GM18858 (cell line): ENCODE measurements at regions not wholly inside any gene's neighbourhood (a gene's known extent, or its start where the extent isn't known, plus 50 kb on each side); places are given as distances from the start of the nearest gene placed in this dataset.

Experiments
- ATAC-seq: cut with Tn5 transposase; IDR thresholded peaks from one replicate; pipeline ENCODE4 v1.9.1; 2021; ENCODE audit not compliant: unreplicated experiment

- ATAC-seq: no peak
These were observed 129.3 kb upstream of the UBE2E2 start for GRCh38 chr3:23073724-23074305.

DNA sequence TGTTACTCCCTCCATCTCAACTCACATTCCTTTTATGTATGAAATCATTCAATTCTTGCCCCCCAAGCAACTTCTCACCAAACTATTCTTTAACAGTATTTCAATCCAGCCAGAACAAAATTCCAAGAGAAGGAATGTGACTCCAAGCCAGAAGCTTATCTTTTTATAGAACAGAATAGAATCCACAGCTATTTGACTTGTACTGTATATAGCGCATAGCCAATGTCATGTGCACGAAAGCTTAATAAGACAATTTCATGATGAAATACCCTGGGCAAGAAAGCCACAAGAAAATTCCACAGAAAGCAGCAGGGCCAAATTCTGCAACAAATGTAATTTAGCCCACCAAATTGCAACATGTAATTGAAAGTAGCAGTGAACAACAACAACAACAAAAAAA lies 127.6 kb upstream of the UBE2E2 start:
- ATAC-seq: no peak

- ATAC-seq: no peak
These were observed 126.7 kb upstream of the UBE2E2 start for GRCh38 chr3:23076437-23076836.

DNA sequence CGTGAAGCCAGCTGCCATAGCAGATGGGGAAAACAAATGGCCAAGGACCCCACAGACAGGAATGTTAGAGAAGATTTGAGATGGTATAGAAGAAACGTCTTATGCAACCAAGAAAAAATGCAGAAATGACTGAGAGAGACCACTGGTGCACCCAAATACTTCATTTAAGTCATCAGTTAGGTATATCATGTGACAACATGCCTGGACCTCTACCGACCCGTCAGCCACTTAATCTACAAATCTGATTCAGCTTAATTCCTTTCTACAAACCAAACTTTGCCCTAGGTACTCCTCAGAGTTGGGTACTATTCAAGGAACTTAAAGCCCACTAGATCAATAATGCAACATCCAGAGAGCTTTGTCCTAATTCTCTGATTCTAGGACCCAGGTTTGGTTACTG lies 126.0 kb upstream of the UBE2E2 start:
- ATAC-seq: no peak

DNA sequence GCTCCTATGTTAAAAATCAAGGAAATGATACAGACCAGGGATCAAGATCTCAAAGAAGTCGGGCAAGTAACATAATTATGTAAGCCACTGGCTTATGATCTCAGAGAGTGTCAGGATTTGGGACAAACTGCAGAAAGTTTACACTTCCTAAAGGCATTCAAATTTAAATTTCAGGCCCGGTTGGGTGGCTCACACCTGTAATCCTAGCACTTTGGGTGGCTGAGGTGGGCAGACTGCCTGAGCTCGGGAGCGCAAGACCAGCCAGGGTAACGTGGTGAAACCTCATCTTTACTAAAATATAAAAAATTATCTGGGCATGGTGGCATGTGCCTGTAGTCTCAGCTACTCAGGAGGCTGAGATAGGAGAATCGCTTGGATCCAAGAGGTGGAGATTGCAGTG lies 124.4 kb upstream of the UBE2E2 start:
- ATAC-seq: no peak

DNA sequence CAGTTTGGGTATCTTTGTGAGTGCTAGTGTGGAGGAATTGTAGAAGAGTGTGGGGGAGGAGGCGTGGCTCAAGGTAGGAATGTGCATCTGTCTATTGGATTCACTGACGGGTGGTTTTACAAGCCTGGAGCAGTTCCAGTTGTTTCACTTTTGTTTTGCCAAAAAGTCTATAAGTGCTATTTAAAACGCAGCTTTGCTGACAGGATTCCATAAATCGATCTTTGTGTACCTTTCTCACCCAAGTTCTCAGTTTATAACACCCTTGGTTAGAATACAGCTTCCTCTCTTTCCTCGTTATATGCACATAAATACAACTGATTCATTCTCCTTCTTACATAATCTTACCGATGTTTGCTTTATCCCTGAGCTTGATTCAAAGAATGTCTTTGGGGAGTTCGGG lies 123.2 kb upstream of the UBE2E2 start:
- ATAC-seq: no peak

- ATAC-seq: no peak
These were observed 119.4 kb upstream of the UBE2E2 start for GRCh38 chr3:23083701-23084100.

DNA sequence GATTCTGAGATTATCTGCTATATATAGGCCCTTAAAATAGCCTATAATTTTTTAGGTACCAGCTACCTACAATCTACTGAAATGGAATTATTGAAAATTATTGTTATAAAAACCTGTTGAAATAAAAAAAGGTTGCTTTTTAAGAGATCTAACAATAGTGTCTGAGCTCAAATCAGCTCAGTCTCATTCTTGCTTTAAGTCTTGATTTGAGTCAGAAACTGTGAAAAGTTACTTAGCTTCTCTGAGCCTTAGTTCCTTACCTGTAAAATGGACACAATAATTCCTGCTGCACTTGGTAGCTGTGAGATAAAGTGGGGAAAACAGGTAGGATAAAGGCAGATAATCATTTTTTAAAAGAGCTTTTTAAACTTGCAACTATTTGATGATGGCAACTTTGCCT lies 118.8 kb upstream of the UBE2E2 start:
- ATAC-seq: no peak

GRCh38 chr3:23085261-23085660 lies 117.9 kb upstream of the UBE2E2 start:
- ATAC-seq: no peak

DNA sequence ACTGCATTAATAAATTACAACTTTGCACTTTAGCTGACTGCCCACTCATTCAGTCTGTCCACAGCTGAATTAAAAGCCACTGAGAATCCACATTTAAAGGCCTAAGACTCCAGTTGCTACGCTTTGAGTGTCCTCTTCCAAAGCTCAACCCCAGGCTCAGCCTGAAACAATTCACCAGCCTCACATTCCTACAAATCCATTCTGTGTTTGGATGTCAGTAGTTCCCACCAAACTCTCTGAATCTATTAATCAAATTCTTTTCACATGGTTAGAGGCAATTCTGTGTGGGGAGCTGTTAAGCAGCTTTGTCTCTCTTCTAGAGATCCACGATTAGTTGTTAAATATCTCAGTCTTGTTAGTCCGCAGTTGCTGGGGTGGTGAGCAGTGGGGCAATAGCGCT lies 116.8 kb upstream of the UBE2E2 start:
- ATAC-seq: no peak

DNA sequence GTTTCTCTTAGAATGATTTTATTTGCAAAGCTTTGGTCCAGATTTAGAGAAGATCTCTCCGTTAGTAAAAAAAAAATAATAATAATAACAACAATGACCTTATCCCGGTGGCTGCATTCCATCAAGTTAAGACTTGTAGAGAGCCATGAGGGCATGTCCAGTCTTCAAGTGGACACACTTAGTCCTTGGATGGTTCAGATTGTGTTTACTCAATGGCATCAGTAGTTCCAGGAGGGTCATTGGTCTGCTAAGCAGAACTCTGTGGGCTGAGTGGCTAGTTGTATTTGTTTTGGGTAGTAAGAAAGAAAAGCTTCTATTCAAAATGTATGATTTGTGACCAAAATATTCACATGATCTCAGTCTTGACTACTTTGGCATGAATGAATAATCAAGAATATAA lies 116.3 kb upstream of the UBE2E2 start:
- ATAC-seq: no peak

- ATAC-seq: no peak
These were observed 108.7 kb upstream of the UBE2E2 start for GRCh38 chr3:23094412-23094811.

DNA sequence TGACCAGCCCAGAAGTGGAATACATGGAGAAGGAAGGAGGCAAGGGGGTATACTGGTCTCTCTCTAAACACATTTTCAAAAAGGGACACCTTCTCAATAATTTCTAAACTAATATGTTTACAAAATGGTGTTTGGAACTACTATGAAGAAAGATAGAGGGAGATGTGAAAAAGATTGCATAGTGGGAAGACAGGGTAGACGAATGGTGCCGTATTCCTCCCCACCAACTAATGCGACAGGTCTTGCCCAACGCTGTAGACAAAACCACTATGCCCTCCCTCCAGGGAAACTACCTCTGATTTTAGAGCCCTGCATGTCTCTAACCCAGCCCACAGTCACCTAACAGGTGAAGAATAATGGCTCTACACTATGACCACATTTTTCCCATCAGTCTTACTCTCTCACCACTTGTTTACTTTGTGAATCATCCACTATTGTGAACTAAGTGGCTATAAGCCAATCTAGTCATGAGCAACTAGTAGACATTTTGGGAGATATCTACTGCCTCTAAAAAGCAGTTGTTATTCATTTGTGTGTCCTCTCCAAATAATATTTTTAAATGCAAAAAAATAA lies 108.2 kb upstream of the UBE2E2 start:
- ATAC-seq: no peak

DNA sequence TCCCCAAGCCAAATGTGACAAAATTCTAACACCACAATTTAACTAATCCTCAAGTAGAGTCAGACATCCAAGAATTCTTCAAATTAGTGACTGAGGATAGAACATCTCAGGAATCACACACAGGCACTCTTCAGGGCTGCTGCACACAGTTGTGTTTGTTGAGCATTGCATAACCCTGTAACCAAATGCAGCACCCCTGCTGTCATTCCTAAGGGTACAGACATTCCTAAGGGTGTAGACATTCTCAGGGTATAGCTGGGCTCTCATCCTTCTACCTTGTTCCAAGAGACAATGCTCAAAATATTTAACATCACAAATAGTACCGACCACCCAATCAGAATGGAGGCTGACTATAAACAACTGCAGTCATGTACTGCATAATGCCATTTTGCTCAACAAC lies 107.1 kb upstream of the UBE2E2 start:
- ATAC-seq: no peak

DNA sequence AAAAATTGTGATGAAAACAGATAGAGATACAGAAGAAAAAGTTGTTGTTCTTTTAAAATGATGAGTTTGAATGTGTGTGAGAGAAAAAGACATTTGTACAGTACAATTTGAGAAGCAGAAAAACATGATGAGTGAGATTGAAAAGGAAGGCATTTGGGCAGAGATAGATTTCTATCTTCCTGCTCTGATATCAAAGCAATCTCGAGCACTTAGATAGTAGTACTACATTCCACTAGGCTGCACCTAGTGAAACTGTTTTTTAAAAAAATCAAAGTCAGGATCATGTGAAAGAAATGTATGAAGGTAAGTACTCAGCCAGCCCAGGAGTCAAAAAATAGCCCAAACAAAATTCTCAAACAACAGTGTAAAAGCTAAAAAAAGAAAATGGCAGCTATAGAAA lies 104.1 kb upstream of the UBE2E2 start:
- ATAC-seq: no peak

DNA sequence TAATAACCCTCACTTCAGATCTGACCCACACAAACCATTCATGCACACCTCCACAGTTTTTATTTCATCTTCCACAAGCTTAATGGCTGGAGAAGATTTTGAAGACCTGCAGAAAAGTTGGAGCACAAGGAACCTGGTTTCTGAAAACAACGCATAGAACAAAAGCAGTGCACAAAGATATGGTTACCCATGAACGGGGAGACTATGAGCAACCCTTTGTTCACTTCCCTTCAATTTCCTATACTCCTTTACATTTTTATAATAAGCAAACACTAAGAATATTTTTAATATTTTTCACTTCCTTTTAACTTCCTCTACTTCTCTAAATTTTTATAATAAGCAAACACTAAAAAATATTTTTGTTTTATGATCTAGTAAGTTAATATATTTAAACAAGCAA lies 103.5 kb upstream of the UBE2E2 start:
- no peak for ATAC-seq

DNA sequence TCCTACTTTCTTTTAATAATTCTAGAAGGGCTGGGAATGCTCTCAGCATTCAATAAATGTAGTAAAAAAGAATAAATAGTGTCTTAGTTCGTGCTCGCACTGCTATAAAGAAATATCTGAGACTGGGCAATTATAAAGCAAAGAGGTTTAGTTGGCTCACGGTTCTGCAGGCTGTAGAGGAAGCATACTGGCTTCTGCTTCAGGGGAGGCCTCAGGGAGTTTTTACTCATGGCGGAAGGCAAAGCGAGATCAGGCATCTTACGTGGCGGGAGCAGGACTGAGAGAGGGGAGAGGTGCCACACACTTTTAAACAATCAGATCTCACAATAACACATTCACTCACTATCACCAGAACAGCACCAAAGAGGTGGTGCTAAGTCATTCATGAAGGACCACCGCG lies 103.0 kb upstream of the UBE2E2 start:
- no peak for ATAC-seq

DNA sequence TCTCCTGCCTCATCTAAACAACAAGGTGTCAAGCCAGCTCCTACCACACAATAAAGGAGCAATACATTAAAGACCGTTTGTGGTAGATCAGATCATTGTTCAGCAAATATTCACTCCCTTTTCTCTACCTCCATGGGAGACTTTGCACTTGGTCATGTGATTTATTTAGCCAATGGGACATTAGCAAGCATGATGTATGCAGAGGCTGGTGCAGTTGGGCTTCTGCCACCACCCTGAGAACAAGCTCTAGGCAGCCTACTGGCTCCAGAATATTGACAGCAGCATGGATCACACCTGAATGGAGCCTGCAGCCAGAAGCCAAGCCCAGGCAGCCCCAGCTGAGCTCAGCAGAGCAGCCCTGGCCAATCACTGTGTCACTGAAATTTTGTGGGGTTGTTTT lies 99.4 kb upstream of the UBE2E2 start:
- no peak for ATAC-seq

GRCh38 chr3:23105048-23105447 lies 98.1 kb upstream of the UBE2E2 start:
- no peak for ATAC-seq

GRCh38 chr3:23106666-23107065 lies 96.5 kb upstream of the UBE2E2 start:
- no peak for ATAC-seq

DNA sequence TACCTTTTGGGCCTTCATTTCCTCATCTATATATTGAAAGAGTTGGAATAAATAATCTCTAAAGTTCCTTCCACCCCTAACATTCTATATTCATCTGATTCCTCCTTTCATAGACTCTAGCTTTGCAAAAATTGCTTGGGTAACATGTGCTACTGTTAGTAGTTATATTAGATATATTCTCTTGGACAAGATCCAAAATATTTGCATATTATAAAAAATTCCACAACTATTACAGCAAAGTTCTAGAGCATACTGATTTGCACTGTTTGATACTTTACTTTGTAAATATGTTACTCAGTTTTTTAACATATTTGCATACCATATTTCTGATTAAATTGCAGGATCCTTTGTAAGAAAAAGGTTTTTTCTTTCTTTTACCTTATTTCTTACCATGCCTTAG lies 95.9 kb upstream of the UBE2E2 start:
- ATAC-seq: no peak

DNA sequence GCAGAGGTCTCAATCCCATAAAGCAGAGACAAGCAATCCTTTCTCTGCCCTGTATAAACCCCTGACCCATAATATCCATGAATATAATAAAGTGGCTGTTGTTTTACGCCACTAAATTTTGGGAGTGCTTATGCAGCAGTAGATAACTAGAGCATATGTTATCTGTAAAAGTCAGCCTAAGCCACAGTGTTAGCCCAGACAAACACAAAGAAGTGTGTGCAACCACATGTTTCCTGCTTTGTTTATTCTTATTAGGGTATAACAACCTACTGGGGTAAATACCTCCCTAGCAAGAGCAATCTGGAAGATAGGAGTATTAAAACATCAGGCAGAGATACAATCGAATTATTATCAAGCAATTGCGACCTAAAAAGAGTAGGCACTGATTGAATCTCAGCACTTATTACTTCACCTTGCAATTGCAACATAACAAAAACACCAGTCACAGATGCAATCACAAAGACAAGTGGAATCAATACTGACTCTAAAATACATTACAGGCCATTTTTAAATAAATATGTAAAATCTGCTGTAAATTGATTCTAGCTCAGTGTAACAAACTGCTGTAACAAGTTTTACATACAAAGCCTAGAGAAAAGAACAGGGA lies 94.6 kb upstream of the UBE2E2 start:
- no peak for ATAC-seq

GRCh38 chr3:23111286-23111685 lies 91.8 kb upstream of the UBE2E2 start:
- no peak for ATAC-seq
